ENCODE measurements at regions not wholly inside any gene's neighbourhood (a gene's known extent, or its start where the extent isn't known, plus 50 kb on each side); places are given as distances from the start of the nearest gene placed in this dataset.

DNA sequence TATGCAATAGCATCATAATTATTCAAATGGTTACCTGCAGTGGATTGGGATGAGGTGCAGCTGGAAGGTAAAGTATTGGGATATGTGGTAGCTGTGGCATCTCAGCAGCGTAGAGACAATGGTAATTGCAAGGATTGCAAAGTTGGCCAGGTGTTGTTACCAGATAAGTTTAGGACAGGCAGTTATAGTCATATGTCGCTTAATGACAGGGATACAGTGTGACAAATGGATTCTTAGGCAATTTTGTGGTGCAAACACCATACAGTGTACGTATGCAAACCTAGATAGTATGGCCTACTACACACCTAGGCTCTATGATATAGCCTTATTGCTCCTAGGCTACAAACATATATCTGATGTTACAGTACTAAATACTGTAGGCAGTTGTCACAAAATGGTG is 163.5 kb upstream of the LYZL2 start:
- DNase-seq (ENCODE audit: low spot score) = no peak

DNA sequence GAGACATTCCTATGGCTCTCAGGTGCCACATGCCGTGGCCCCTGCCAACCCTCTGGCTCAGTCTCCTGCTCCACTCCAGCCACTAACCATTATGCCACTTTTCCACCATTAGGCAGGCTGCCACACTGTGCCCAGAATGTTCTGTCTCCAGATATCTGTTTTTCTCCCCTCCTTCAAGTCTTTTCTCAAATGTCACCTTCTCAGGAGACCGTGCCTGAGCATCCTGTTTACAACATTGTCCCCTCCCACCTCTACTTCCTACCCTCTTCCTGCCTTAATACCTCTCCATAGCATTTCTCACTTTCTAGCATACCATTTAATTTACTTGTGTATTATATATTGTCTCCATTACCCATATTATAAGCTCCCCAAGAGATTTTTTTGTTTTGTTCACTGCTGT is 162.5 kb upstream of the LYZL2 start:
- no peak for DNase-seq (ENCODE audit: low spot score)

DNA sequence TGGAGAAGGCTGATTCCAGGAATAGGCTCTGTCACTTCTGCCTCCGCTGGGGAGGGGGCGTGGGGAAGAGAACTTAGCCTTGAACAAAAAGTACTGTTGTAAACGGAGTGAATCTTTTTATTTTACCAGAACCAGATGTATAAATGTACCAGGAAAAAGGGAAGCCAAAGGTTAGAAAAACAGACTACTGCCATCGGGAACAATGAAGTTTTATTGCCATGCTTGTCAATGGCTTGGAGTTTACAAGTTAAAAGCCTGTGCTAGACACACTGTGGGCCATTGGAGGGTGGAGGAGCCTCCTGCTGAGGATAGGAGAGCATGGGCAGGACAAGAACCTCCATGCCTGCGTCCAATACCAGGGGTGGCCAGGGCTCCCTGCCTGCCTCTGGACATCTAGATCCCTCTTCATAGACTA is 161.7 kb upstream of the LYZL2 start:
- DNase-seq (ENCODE audit: low spot score) = no peak

DNA sequence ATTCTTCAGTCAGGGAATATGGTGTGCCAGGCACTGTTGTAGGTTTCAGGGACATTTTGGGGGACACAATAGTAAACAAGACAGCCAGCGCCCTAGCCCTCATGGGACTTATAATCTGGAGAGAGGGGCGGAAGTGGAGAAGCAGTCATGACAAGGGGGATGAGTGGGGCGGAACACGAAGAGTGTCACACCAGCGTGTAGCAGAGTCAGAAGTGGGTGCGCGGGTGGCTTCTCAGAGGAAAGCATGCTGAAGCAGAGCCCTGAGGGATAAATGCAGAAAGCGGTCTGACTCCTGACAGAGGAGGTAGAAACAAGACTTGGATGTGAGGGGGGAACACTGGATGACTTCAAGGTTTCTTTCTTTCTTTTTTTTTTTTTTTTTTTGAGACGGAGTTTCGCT is 160.3 kb upstream of the LYZL2 start:
- no peak for DNase-seq (ENCODE audit: low spot score)

DNA sequence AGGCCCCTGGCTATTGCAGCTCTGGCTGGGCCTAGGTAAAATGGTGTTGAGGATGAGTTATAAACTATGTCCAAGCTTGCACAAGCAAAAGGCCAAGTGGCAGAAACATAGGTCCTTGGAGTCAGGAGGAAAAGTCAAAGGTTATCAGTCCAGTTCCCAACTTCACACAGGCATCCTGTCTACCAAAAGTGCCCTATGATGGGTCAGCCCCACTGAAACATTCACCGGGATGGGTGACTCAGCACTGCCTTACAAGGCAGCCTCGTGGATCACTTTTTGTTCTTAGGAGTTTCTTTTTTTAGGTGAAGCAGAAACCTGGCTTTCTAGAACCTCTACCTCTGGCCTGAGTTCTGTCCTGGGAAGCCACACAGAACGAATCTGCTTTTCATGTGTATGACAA is 158.8 kb upstream of the LYZL2 start:
- DNase-seq (ENCODE audit: low spot score) = no peak

DNA sequence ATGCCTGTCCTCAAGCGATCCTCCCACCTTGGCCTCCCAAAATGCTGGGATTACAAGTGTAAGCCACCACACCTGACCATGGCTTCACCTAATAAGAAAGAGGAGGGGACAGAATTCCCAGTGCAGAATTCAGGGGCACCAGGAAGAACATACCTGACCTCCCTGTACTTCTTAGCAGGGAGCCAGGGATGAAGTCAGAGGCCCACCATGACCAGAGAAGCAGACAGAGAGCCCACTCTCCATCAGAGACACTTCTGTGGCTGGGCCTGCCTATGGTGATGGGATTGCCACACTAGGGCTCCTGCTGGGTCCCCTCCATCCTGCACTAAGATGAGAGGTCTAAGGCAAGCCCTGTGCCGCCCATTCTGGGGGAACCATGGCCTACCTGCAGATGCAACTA is 157.4 kb upstream of the LYZL2 start:
- DNase-seq (ENCODE audit: low spot score) = no peak

DNA sequence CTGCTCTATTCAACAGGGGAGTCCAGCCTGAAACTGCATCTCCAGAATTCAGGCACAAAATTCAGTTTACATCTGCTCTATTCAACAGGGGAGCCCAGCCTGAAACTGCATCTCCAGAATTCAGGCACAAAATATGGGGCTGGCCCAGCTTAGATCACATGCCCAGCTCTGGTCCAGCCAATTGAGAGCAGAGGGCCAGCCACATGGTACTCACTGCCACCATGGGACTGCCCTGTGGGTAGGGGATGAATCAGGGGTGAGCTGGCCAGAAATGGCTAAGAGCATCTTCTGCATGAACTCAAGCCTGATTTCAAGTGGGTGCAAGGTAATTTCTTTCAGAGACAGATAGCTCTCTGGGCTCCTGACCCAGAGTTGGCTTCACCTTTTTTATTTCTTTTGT is 156.6 kb upstream of the LYZL2 start:
- DNase-seq (ENCODE audit: low spot score) = no peak

DNA sequence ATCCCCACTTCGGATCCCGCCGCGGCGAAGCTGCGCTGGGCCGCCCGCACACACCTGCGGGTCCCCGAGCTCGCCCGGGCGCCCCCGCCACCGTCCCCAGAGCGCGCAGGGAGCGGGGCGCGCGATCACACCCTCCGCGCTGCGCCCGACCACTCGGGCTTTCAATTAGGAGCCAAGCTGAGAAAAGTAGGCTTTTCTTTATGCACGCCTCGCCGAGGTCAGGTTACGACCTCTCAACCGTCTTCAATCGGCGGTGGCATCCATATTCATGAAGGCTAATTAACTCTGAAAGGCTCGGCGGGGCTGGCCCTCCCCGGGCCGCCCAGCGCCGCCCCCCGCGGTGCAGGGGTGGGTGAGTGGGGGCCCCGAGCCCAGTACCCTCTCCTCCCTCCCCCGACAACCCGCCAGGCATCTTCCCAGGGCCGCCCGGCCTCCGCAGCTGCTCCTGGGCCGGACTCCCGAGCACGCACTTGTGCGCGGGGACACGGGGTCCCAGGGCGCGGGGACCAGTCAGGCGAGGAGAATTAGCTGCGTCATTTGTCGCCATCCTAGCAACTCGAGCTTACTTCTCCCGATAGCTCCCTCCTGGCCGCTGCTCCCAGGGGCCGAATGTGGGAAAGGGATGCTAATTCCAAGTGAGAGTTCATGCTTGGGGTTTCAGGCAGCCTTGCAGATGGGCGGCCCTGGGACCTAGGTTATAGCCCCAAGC is 155.5 kb upstream of the LYZL2 start:
- DNase-seq (ENCODE audit: low spot score) = peak; percentile 66

DNA sequence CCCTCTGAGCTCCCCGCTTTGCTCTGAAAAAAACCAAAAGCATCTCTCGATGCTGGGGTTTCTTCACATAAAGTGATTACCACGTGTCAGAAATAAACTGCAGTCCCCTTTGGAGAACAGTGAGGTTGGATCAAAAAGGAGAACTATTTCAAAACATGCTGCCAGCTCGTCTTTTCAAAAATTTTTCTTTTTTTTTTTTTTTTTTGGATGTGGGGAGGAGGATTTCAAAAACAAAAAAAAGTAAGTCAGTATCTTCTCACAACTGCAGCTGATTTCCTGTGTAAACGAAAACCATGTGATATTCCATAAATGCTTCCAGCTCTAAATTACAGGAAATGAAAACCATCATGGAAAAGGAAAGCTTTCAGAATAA is 155.0 kb upstream of the LYZL2 start:
- DNase-seq (ENCODE audit: low spot score) = no peak

DNA sequence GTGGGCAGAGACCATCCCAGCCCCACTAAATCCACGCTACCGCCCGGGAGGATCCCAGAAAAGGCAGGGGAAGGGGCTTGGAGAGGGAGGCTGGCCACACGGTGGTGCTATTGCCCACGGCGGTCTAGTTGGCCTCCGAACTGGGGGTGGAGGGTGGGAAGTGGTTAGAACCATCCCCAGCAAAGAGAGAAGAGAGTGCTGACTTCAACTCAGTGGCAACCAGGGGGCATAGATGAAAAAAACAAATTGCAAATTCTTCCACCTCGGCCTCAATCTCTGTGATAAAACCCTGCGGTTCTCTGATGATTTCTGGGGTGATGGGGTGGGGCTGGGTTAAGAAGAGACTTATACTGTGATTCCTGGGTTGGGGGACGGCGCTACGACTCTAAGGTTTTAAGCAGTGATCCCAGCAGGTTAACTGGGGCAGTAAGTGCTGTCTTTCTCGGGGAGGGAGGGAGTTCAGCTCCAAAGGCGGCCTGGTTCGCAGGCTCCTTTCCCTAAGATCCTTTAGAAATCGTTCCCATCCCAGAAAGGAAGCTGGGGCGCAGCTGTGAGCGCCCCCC is 154.5 kb upstream of the LYZL2 start:
- DNase-seq (ENCODE audit: low spot score) = peak; percentile 80

DNA sequence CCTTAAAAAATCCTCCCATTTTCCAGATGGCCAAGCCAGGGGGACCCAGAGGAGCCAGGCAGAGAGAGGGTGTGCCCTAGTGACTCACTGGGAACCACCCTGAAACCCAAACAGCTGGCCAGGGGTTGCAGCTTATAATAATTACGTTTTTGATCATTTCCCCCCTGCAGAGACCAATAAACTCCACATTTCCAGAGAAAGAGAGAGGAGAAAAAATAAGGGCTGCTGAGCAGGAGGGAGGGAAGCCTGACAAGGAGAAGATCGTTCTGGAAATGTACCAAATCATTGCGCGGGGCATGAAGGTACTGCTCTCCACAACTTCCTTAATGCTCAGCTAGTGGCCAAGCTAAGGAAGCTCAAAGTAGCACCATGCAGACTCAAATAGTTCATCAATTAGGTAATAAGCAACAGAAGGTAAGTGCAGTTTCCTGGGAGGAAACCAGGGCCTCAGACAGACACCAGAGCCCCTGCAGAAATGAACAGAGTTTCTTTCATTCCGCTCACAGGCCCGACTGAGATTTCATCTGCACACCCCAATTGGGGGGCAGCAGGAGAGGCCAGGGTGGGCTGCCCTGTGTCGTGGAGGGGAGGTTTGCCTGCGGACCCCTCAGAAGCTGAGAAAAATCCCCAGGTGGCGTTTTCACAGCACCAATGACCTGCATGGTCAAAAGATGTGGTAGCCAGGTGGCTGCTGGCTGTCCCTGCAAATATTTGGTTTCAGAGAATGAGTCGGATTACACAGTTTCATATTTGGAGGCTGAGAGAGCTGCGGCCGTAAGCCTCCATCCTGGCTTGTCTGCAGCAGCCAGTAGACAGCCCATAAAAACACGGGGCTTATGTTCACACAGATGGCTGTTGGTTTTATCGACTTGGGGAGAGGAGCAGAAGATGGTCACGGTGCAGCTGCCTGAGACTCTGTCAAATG is 153.2 kb upstream of the LYZL2 start:
- DNase-seq (ENCODE audit: low spot score) = no peak

DNA sequence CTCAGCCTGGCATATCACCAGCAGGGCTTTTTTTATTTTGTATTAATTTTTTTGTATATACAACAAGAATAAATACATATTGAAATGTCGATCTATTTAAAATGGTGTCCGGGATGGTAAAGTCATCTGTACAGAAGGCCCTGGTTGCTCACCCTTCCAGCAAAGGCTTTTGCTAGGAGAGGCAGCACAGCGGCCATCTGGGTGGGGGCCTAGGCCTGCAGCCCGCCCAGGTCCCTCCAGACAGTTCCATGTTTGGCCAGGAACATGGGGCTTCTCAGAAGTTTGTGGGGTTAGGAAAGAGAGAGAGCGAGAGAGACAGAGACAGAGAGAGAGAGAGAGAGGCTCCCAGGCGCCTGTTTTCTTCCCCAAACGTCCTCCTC is 152.6 kb upstream of the LYZL2 start:
- DNase-seq (ENCODE audit: low spot score) = no peak

DNA sequence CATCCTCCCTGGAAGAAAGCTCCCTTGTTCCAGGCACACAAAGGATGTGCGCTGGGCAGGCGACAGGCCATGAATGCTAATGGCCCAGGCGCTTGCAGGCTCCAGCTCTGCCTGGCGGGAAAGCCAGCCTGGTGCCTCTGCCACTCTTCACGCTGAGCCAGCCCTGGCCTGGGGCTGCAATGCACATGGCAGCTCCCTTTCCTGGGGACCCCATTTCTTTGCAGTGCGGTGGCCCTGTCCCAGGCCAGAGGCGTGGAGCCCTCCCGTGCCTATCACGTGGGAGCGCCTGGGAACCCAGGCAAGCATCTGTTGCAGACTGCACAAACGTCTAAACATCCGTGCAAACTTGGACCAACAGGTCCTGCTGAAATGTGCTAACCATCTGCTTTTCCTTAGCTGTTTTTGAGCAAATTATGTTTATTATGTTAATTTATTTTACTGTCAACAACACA is 152.1 kb upstream of the LYZL2 start:
- DNase-seq (ENCODE audit: low spot score) = no peak

DNA sequence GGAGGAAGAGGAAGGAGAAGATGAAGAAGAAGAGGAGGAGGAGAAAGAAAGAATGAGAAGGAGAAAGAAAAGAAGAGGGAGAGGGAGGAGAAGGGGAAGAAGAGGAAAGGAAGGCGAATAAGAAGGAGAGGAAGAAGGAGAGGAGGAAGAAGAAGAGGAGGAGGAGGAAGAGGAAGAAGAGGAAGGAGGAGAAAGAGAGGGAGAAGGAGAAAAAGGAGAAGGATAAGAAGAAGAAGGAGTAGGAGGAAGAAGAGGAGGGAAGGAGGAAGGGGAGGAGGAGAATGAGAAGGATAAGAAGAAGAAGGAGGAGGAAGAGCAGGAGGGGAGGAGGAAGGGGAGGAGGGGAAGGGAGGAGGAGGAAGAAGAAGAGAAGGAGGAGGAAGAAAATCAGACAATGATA is 149.2 kb upstream of the LYZL2 start:
- no peak for DNase-seq (ENCODE audit: low spot score)

DNA sequence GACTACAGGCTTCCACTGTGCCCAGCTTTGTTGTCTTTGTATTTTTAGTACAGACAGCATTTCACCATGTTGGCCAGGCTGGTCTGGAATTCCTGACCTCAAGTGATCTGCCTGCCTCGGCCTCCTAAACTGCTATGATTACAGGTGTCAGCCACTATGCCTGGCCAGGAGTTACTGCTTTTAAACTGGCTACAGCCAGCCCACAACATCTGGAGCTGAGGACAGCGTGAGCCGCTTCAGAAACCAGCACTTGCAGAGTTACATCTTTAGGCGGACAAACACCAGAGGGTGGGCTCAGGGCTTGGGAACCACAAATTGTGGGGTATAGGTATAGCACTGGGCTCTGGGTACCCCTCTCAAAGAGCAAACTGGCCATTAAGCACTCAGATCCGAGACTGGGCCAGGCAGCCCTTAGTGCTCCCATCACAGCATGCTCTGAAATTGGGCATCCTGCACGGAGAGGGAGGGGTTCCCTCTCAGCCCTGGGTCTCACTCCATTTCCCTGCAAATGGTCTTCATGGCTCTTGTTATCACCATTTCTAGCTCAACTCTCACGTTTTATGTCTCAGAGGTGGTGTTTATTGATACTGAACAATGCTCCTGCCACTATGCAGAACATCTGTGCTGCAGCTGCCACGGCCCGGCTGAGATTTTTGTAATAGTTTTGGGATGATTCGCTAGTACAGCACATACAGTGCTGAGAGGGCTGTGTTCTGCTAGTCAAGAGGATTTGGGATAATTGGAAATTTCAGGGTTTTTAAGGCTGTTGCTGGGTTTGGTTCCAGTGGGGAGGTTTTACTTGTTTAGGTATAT is 146.4 kb upstream of the LYZL2 start:
- peak; percentile 55 for DNase-seq (ENCODE audit: low spot score)

DNA sequence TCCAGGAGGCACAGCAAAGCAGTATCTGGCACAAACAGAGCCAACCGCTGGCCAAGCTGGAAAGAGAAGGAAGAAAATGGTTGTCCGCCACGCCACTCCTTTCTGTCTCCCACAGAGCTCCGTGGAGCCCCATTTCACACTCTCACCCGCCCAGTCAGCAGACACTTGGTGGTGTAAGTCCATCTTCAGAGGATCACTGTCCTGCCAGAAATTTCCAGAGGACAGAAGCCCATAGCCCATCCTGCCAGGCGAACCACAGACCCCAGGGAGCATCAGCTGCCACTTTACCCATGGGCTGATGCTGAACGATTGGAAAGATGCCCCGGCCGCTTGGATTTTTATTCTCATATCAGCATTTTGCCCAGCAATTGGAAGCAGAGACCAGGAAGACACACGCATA is 144.7 kb upstream of the LYZL2 start:
- no peak for DNase-seq (ENCODE audit: low spot score)

DNA sequence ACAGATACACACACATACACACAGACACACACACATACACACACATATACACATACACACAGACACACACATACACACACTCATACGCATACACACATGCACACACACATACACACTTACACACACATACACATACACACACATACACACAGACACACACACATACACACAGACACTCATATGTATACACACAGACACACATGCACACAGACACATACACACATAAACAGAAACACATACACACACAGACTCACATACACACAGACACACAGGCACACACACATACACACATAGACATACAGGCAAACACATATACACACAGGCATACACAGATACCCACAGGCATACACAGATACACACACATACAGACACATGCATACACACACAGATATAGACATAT is 143.9 kb upstream of the LYZL2 start:
- no peak for DNase-seq (ENCODE audit: low spot score)

DNA sequence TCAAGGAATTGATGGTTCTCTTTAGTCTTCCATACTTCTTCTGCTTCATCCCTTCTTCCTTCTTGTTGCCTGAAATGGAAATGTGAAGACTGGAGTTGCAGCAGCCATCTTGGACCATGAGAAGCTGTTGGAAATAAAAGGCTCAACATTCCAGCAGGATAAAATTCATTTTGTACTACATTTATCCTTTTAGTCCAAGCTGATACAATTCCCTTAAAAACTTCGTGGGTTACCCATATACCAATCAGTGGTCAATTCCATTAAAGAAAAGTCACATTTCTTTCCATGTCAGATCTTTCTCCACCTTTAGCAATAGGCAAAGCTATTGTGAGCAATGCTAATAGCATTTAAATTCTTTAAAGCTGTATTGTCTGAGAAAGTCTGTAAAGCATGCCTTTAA is 141.3 kb upstream of the LYZL2 start:
- DNase-seq (ENCODE audit: low spot score) = no peak

DNA sequence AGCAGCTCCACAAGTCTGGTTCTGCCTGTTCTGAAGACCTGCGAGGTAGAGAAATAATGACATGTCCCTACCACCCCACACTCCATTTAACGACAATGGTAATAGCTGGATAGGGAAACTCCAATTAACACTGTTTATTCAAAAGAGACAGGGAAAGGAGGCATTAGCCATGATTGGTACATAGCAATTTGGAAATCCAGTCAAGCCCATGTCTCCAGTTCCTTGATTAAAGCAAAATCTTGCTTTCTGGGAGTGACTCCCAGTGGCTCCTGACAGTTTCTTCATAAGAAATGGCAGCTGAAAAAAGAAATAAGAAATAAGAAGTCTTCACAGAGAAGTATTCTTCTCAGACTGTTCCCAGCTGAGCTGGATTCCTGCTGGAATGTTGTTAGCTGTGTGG is 140.7 kb upstream of the LYZL2 start:
- no peak for DNase-seq (ENCODE audit: low spot score)

DNA sequence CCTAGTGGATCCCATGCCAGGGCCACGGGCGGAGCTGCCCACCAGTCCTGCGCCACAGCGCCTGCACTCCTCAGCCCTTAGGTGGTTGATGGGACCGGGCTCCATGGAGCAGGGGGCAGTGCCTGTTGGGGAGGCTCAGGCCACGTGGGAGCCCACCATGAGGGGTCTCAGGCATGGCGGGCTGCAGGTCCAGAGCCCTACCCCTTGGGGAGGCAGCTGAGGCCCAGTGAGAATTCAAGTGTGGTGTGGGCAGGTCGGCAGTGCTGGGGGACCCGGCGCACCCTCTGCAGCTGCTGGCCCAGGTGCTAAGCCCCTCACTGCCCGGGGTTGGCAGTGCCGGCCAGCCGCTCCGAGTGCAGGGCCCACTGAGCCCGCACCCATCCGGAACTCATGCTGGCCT is 139.8 kb upstream of the LYZL2 start:
- no peak for DNase-seq (ENCODE audit: low spot score)

DNA sequence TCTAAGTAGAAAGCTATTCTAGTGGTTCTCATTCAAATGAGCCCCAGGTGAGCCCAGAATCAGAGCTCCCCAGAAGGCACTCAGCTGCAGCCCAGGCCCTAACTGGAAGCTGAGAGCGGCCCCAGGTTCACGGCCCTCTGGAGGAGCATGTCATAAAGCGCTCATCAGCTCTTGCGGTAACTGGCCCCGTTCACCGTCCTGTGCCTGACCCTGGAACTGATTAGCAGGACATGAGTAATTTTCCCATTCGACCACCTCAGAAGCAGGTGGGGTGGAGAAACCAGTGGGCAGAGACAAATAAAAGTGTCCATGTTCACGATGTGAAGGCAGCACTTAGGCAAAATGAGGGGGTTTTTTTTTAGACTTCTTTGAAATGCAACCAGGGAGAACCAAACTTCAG is 136.1 kb upstream of the LYZL2 start:
- DNase-seq (ENCODE audit: low spot score) = no peak

DNA sequence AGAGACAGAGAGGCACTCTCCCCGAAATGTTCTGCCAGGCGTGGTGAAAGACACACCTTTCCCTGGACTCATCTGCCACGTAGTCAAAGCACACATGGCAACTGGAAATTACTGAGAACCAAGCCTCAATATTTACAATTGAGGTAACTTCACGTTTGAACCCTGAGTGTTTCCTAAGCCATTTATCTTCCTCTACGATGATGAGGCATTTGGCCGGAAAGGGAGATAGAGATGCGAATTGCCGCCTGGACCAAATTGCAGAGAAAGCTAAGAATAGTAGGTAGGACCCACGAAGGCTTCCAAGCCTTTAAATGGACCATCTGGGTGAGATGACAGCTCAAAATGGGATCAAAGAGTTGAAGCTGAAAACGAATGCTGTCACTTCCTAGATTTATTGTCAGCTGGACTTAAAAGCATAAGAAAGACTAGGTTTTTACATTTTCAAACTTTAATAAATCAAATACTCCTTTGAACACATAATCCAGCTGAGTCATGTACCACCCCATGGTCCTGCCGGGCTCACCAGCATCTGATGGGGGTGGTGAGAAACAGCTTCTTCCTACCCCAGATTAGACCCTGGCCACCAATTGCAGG is 135.6 kb upstream of the LYZL2 start:
- no peak for DNase-seq (ENCODE audit: low spot score)

All from mucosa of gallbladder (tissue), 1 donor.